ENCODE measurements at regions not wholly inside any gene's neighbourhood (a gene's known extent, or its start where the extent isn't known, plus 50 kb on each side); places are given as distances from the start of the nearest gene placed in this dataset.

- no peak for DNase-seq
- H3K36me3 ChIP-seq = no peaks in the 10 kb centered on the region
- no peaks in the 10 kb centered on the region for H3K4me1 ChIP-seq (ENCODE audit: insufficient read depth)
- 94 to 95% (median 95%) methylated on average over 2 of the region's 2 CpGs for WGBS, 3 donors
- H3K27me3 ChIP-seq = peaks cover 4% of the 10 kb centered on the region
- no peak overlapping the region for H3K27ac ChIP-seq
- no peak overlapping the region for H3K4me3 ChIP-seq
- H3K9me3 ChIP-seq = no peaks in the 10 kb centered on the region
- TF ChIP-seq CTCF (IDR thresholded peaks at IDR 0.05) (no peak), POLR2A (IDR thresholded peaks at IDR 0.05) (no peak), EP300 (IDR thresholded peaks at IDR 0.05) (no peak)
- intact Hi-C loops (cut with DNase I) = no loop called here
These were observed 72.4 kb upstream of the ANXA10 start for GRCh38 chr4:168019921-168020320.

GRCh38 chr4:168021666-168022065 lies 70.7 kb upstream of the ANXA10 start:
- Histone ChIP-seq H3K27me3 (peaks cover 4% of the 10 kb centered on the region), H3K9me3 (no peaks in the 10 kb centered on the region), H3K36me3 (no peaks in the 10 kb centered on the region), H3K4me1 (ENCODE audit: insufficient read depth) (no peaks in the 10 kb centered on the region), H3K4me3 (no peak overlapping the region), H3K27ac (no peak overlapping the region)
- no peak for TF ChIP-seq POLR2A (IDR thresholded peaks at IDR 0.05)
- no peak for TF ChIP-seq EP300 (IDR thresholded peaks at IDR 0.05)
- no peak for TF ChIP-seq CTCF (IDR thresholded peaks at IDR 0.05)
- intact Hi-C loops (cut with DNase I) = no loop called here
- 3 to 18% (median 9%) methylated on average over 1 of the region's 1 CpG for WGBS, 3 donors
- no peak for DNase-seq

DNA sequence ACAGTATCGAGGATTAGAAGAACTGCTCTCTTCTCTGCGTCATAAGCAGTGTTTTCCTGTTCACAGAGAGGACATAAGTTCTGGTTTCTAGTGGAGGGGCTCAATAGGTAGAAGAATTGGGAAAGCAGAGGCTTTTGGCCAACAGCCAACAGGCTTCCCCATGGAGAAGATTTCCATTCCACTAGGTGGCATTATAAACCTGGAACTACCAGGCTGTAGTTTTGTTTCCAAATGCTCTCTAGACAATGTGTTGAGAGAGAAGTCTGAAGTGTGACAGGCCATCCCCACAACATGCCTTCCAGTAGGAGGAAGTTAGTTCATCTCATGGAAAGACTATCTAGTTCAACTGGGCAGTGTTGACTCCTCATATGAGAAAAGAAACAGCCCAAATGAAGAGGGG lies 63.8 kb upstream of the ANXA10 start:
- Histone ChIP-seq H3K9me3 (no peaks in the 10 kb centered on the region), H3K27me3 (no peaks in the 10 kb centered on the region), H3K4me3 (no peak overlapping the region), H3K36me3 (no peaks in the 10 kb centered on the region), H3K4me1 (ENCODE audit: insufficient read depth) (no peaks in the 10 kb centered on the region), H3K27ac (no peak overlapping the region)
- 93 to 96% (median 95%) methylated on average over 2 of the region's 2 CpGs for WGBS, 3 donors
- intact Hi-C loops (cut with DNase I) = no loop called here
- DNase-seq = no peak
- no peak for TF ChIP-seq EP300 (IDR thresholded peaks at IDR 0.05)

- no peaks in the 10 kb centered on the region for H3K36me3 ChIP-seq
- WGBS, 3 donors = 82 to 88% (median 87%) methylated on average over 5 of the region's 5 CpGs
- H3K4me1 ChIP-seq (ENCODE audit: insufficient read depth) = no peaks in the 10 kb centered on the region
- H3K4me3 ChIP-seq = no peak overlapping the region
- H3K9me3 ChIP-seq = no peaks in the 10 kb centered on the region
- DNase-seq = no peak
- no peak overlapping the region for H3K27ac ChIP-seq
- intact Hi-C loops (cut with DNase I) = no loop called here
- no peaks in the 10 kb centered on the region for H3K27me3 ChIP-seq
- TF ChIP-seq CTCF (IDR thresholded peaks at IDR 0.05) (no peak), EP300 (IDR thresholded peaks at IDR 0.05) (no peak), POLR2A (IDR thresholded peaks at IDR 0.05) (no peak)
These were observed 63.3 kb upstream of the ANXA10 start for GRCh38 chr4:168028970-168029597.

DNA sequence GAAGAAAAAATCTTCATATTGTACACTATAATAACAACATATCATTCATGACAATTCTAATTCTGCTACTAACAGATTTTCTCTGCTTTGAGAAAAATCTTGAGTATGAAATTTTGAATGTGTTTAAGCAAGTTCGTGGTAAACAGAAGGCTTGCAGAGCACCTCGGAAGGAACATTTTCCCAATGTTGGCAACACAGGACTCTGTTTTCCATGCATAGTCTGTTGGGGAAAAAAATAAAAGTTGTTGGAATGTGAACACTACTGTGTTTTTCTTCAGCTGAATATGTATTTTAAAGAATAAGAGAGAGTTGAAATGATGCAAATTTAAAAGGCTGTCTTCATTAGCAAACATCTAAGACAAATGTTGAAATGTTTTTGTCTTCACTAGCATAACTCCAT lies 54.7 kb upstream of the ANXA10 start:
- Histone ChIP-seq H3K27me3 (no peaks in the 10 kb centered on the region), H3K27ac (no peak overlapping the region), H3K36me3 (no peaks in the 10 kb centered on the region), H3K4me1 (ENCODE audit: insufficient read depth) (no peaks in the 10 kb centered on the region), H3K9me3 (no peaks in the 10 kb centered on the region), H3K4me3 (no peak overlapping the region)
- no peak for DNase-seq
- 14 to 32% (median 15%) methylated on average over 2 of the region's 2 CpGs for WGBS, 3 donors
- no peak for TF ChIP-seq POLR2A (IDR thresholded peaks at IDR 0.05)
- intact Hi-C loops (cut with DNase I) = no loop called here

Measured in ovary (tissue), 7 donors.